Medulla oblongata (tissue), 1 donor: ENCODE measurements at regions not wholly inside any gene's neighbourhood (a gene's known extent, or its start where the extent isn't known, plus 50 kb on each side); places are given as distances from the start of the nearest gene placed in this dataset.

ENCODE experiments used
- DNase-seq: peaks from one replicate; pipeline ENCODE4 v3.0.0-alpha.2; 2015; ENCODE audit errors: extremely low spot score

GRCh38 chr9:99436616-99437015 lies 214.5 kb downstream of the SEC61B start:
- no peak for DNase-seq

DNA sequence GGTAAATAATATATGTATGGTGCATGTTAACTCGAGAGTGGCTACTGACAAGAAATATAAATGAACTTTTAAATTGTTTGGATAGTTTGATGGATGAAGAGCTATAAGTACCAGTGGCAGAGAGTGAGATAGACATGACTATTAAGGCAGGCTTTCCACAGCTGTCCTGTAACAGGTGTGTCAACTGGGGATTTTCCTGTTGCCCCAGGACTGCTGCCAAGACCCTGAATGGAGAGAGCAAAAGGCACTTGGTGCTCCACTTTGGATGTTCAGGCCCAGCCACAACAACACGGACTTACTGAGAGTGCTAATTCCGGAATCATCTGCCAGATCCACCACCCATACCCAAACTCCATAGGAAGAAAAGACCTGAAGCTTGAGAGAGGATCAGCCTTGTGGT lies 215.1 kb downstream of the SEC61B start:
- no peak for DNase-seq

DNA sequence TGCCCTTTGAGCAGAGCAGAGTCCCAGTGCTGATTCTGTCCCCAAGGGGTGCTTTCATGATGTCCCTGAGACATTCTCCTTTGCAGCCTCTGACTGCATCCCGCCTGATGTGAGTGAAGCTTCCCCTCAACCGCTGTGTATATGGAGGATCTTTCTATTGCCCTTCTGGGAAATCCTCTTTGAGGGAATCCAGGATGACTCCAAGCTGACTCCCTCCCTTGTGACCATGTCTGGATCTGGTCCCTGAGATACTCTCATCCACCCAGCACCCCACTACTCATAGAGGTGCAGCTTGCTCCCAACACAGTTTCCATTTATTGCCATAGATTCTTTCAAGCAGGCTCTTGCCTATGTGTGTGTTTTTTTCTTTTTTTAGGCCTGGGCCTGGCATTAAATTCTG lies 216.5 kb downstream of the SEC61B start:
- no peak for DNase-seq

- no peak for DNase-seq
Observed at GRCh38 chr9:99441829-99442228, 219.7 kb downstream of the SEC61B start.

DNA sequence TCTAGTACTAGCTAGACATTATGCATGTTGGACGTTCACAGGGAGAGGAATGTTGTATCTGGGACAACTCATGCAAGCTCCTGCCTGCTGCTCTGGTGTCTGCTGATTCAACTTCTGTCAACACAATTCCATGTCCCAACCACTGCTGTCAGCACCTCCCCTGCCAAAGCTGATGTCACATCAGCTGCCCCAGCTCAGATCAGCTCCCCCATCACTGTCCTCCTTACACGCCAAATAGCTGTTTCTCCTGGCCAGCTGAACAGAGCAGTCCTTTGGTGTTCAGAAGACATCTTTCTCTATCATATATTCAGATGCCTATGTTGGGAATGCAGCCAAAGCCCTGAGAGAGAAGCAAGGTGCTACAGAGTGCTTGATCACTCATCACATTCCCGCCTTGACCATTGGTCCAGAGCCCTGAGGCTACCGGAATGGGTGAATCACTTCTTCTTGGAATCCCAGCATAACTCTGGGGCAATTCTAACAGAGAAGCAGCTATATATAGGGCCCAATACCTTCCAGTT lies 223.3 kb downstream of the SEC61B start:
- no peak for DNase-seq

DNA sequence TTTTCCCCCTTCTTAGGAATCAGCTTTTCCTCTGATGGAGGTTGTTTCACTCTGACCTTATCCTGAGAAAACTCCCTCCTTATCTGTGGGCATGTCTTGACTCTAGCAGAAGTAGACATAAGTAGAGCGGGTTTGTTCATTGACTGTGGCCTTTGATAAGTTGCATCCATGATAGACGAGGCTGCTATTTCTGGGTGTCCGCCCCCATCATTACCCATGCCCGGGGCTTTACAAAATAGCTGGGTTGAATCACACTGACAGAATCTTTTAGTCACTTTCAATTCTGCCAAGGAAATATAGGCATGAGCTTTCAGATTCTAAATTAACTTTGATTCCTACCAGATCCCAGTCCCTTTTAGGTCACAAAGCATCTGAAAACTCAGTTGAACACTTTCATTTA lies 223.8 kb downstream of the SEC61B start:
- DNase-seq = no peak

DNA sequence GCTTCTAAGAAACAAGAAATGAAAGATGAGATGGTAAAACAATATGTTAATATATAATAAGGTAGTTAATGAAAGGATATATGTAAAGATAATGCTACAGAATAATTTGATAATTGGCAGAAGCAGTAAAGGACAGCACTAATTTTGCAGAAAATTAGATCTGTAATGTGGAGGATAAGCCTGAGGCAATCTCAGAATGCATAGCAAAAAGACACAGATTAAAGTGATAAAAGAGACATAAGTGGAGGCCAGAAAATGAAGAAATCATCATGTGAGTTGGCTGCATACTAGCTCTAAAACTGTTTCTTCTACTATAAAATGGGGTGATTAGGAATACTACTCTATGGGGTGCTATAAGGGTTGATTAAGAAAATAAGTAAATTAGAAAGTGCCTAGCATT lies 225.9 kb downstream of the SEC61B start:
- DNase-seq = no peak

DNA sequence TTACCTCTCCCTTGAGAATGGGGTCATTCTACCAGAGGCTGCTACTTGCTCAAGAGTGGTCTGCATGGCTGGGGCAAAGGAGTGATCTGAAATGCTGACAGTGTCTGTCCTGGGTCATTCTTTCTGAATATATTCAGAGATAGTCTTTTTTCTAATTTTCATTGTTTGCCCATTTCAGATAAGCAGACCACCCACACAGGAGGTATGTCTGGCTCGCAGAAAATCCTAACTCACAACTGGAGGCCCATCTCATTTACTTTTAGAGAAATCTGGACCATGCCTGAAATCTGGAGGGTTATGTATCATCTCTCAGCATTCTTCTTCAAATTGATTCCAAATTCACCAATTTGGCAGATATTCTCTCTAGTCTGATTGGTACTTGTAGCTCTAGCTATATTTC lies 227.6 kb downstream of the SEC61B start:
- DNase-seq = no peak

GRCh38 chr9:99451112-99451606 lies 229.1 kb downstream of the SEC61B start:
- DNase-seq = peak; percentile 86

GRCh38 chr9:99457406-99457805 lies 235.3 kb downstream of the SEC61B start:
- no peak for DNase-seq

- DNase-seq = no peak
Observed at GRCh38 chr9:99457981-99458380, 235.9 kb downstream of the SEC61B start.

DNA sequence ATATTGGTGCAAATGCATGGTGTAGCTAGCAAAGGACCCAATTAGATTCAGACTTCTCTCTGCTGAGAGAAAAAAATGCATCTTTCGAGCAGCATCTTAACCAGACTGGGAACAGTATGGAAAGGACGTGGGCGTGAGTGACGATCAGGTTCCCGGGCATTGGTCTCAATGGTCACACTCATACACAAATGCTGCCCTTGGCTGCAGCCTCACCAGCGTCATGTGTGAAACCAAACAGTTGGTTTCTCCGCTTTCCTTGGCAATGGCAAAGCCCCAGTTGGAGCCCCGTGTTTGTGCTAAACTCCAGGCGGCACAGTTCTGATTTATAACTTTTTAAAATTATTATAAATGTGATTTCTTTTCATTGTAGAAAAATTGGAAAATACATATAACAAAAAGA lies 237.8 kb downstream of the SEC61B start:
- DNase-seq = no peak

DNA sequence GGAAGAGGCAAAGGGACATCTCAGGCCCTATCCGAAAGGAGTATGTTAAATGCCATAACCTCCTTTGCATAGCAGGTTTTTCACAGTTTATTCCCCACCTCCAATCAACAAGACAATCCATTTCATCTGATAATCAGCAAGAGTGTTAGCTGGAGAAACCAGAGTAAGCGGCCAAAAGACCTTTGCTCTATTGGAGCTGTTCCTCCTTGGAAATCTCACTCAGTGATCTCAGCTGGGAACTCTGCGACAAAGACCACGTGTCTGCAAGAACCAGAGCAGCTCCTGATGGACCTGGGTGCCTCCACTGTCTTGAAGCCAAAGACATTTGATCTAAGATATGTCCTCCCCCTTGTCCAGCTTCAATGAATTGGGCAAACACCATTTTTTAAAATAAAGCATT lies 241.0 kb downstream of the SEC61B start:
- DNase-seq = no peak

DNA sequence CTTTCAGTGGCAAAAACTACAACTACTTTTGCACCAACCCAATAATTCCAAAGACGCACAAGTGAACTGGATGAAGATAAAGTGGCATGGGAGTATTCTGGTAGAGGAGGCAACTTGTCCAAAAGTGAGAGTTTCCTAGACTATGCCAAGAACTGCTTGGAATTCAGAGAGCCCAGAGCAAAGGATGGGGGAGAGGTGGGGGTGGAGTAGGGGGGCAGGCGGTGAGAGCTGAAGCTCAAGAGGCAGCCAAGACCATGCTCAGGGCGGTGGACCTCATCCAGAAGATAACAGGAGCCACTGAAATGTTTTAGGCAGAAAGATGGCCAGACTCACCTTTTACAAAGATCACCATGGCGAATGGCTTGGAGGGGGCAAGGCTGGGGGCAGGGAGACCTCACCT lies 242.5 kb downstream of the SEC61B start:
- no peak for DNase-seq

- peak; percentile 53 for DNase-seq
Observed at GRCh38 chr9:99465231-99465907, 243.3 kb downstream of the SEC61B start.

GRCh38 chr9:99466104-99466503 lies 244.0 kb downstream of the SEC61B start:
- no peak for DNase-seq

- DNase-seq = no peak
Observed at GRCh38 chr9:99466781-99467180, 244.7 kb downstream of the SEC61B start.

DNA sequence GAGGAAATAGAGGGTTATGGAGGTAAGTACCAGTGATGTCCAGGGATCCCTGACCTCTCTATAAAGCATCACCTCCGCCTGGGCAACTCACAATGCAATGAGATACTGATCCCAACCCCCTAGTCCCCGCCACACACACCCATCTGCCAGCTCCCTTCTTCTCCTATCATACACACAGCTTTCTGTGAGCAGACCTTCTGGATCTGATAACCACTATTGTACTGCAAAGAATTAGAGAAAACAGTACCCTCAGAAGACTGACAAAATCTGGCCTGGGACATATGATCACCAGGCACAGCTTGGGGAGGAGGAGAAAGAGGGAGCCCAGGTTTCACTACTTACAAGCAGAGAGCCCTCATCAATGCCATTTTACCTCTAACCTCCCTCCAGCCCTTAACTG lies 249.0 kb downstream of the SEC61B start:
- DNase-seq = no peak

DNA sequence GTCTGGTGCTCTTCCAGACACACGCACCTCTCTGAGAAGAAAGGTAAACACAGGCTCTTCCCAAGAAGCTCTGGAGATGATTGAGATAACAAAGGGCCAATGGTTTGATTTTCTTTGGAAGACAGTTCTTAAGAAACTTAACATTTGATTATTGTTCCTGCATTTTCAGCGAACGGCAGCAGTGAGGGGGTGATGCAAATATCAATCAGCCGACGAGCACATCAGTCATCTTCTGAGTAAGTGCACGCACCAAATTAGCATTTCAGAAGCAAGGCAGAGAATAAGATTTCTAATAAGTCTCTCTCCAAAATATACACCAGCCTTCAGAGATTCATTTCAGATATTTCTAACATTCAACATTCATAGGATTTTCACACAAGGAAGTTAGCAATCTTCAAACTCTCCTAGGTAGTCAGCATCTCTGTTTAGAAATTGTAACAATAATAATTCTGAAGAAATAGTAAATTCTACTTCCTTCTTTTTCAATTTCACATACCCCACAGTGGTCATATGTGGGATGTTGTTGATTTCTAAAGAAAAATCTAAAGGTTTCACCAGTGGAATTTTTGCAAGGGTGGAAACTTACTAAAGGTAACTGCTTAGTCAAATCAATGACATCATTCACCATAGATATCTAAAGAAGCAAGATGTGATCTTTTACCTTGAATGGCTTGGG lies 250.3 kb downstream of the SEC61B start:
- no peak for DNase-seq

- no peak for DNase-seq
Observed at GRCh38 chr9:99472916-99473245, 250.8 kb downstream of the SEC61B start.

- no peak for DNase-seq
Observed at GRCh38 chr9:99474186-99474585, 252.1 kb downstream of the SEC61B start.

- no peak for DNase-seq
Observed at GRCh38 chr9:99475401-99476065, 253.5 kb downstream of the SEC61B start.

- DNase-seq = no peak
Observed at GRCh38 chr9:99478469-99479027, 256.5 kb downstream of the SEC61B start.
